HG03060 (cell line): ENCODE measurements at regions not wholly inside any gene's neighbourhood (a gene's known extent, or its start where the extent isn't known, plus 50 kb on each side); places are given as distances from the start of the nearest gene placed in this dataset.

Source experiments
- ATAC-seq: cut with Tn5 transposase; IDR thresholded peaks from one replicate; pipeline ENCODE4 v1.9.1; 2021; ENCODE audit warnings: low read depth, moderate number of reproducible peaks; ENCODE audit not compliant: unreplicated experiment

- no peak for ATAC-seq
These were observed 398.9 kb downstream of the FBXO15 start for GRCh38 chr18:73748731-73749130.

- ATAC-seq = no peak
These were observed 401.5 kb downstream of the FBXO15 start for GRCh38 chr18:73746101-73746500.

GRCh38 chr18:73742957-73743356, 404.7 kb downstream of the FBXO15 start:
- ATAC-seq = no peak

DNA sequence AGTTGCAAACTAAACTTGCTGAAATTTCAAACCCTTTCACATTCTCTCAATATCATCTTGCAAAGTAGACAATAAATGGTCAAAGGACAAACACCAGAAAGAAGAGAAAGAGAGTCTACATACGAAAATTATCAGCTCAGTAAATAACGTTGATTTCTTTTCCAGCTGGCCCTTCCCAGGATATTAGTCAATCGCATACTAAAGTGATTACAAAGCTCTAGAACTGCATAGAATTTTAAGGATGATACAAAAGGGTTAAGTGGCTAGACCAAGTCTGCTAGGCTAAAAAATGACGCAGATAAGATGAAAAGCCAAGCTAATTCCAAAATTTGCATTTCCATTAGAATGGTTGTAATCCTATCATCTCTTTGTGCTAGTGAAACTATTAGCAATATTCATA, 405.7 kb downstream of the FBXO15 start:
- no peak for ATAC-seq

- no peak for ATAC-seq
These were observed 408.5 kb downstream of the FBXO15 start for GRCh38 chr18:73739098-73739497.

- ATAC-seq = no peak
These were observed 409.6 kb downstream of the FBXO15 start for GRCh38 chr18:73737990-73738389.

GRCh38 chr18:73735836-73736235, 411.8 kb downstream of the FBXO15 start:
- ATAC-seq = no peak

- ATAC-seq = no peak
These were observed 413.8 kb downstream of the FBXO15 start for GRCh38 chr18:73733806-73734314.

GRCh38 chr18:73733376-73733775, 414.3 kb downstream of the FBXO15 start:
- no peak for ATAC-seq

DNA sequence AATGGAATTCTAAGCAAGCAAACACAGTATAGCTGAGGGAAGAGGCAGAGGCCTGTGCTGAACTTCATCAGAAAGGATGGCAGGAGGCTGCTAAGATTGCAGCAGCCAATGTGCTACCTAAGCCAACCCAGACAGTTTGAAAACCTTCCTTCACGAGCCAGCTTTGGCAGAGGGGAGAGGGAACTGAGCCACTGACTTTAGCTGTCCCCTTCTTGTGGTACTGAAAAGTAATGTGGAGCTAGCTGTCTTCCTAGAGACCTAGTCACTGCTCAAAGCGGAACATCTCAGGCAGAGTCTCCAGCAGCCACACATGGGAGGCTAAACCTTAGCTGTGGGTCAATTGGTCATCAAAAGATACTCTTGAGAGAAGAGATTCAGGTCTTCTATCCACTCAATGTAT, 419.0 kb downstream of the FBXO15 start:
- ATAC-seq = no peak

DNA sequence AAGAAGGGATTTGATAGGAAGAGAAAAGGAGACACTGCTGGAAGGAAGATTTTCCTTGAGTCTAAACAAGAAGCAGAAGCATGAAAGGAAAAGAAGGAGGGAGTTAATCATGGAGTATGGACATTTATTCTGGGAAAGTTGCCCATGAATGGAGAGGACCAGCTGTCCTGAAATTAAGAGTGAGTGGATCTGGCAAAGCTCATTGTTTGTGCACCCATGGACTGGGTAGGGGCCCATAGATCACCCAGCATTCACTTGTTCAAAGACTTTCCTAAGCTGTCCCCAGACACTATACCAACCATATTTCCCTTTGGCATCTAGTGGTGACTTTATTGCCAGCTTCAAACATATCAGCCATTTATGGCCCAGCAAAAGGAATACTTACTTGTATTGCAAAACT, 422.7 kb downstream of the FBXO15 start:
- ATAC-seq = no peak

- ATAC-seq = no peak
These were observed 428.0 kb downstream of the FBXO15 start for GRCh38 chr18:73719611-73720010.

- ATAC-seq = no peak
These were observed 430.1 kb downstream of the FBXO15 start for GRCh38 chr18:73717570-73717969.

GRCh38 chr18:73715210-73715670, 432.4 kb downstream of the FBXO15 start:
- ATAC-seq = no peak

- ATAC-seq = no peak
These were observed 433.2 kb downstream of the FBXO15 start for GRCh38 chr18:73714466-73714865.

DNA sequence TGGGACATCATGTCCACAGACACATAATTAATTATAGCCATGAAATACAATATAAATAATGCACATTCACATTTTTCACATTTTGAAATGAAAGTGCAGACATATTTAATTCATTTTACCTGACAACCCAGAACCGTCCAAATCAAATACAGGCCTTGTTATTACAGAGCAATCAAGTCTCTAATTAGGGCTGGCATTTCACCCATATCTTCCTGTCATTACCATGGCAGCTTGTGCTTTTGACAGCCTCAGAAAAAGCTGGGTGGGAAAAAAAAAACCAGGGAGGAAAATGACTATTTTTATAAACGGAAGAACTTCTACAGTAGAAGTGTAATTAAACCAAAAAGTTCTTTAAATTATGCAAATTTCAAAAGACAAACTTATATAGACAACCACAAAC, 436.4 kb downstream of the FBXO15 start:
- no peak for ATAC-seq

- ATAC-seq = no peak
These were observed 439.0 kb downstream of the FBXO15 start for GRCh38 chr18:73708591-73708990.

DNA sequence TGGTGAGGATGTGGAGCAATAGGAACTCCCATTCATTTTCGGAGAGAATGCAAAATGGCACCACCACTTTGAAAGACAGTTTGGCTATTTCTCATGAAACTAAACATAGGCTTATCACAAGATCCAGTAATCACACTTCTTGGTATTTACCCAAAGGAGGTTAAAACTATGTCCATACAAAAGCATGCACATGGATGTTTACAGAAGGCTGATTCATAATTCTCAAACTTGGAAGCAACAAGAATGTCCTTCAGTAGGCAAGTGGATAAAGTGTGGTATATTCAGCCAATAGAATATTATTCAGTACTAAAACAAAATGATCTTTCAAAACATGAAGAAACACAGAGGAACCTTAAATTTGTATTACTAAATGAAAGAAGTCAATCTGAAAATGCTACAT, 440.6 kb downstream of the FBXO15 start:
- ATAC-seq = no peak

DNA sequence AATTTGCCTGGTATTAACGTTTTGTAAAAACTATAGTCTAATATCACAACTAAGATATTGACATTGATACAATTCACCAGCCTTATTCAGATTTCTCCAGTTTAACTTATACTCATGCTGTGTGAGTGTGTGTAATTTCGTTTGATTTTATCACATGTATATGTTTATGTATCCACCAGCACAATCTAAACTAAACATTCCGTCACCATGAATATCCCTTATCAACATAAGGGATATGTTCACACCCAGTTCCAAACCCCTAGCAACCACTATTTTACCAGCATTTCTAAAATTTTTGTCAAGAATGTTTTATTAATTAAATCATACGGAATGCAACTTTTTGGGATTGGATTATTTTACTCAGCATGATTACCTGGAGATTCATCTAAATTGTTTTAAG, 450.3 kb downstream of the FBXO15 start:
- no peak for ATAC-seq

DNA sequence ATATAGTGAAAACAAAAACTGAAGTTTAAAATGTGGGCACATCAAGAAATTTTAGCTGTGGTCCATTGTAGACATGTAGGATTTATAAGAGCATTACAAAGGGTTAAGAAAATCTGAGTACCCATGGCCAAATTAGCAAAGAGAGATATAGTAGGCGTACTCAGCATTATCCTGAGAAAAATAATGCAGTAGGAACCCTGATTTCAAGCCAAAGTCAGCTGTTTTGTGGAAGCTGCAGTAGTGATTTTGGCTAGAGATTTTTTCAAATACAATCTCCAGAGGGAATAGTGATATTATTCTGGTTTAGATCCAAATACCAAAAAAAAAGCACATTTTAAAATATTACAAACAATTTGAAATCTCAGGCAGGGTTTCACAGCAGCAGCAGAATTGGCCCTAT, 450.9 kb downstream of the FBXO15 start:
- ATAC-seq = no peak

DNA sequence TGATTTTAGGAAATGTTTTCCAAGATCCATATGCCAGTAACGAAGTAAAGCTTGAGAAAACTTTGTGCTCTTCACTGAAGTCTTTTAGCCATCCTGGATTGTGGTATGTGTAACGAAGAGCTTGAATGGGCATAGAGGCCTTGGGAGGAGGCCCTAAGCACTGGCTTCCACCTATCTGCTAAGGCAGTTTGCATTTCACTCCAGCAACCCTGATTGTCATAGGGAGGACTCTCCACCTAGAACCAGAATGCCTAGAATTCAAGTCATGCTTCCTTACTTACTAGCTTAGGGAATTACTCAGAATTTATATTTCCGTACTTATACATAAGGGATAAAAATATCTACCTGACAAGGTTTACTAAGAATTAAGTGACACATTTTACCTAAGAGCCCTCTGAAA, 451.5 kb downstream of the FBXO15 start:
- ATAC-seq = no peak

GRCh38 chr18:73693091-73693490, 454.5 kb downstream of the FBXO15 start:
- no peak for ATAC-seq

DNA sequence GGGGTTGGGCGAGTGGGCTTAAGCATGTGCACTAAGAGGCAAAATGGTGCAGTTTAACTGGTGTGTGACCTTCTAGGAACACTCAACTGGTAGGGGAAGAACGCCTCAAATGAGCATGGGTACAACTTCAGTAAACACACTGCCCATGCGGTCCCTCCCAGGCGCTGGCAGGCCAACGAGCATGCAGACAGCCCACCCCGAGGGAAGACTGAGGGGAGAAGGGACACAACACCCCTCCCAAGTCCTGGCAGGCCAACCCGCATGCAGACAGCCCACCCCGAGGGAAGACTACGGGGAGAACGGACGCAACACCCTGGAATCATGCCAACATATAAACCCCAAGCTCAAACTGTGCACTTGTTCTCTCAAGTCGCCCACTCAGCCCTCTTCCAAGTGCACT, 456.0 kb downstream of the FBXO15 start:
- ATAC-seq = no peak
